NCI-H146 treated with DMSO at 0.1 percent for 48 hours (cell line): ENCODE measurements at regions not wholly inside any gene's neighbourhood (a gene's known extent, or its start where the extent isn't known, plus 50 kb on each side); places are given as distances from the start of the nearest gene placed in this dataset.

Experiments
- DNase-seq: peaks from one replicate; lab custom pipeline; 2025; ENCODE audit not compliant: unreplicated experiment; lab: John Stamatoyannopoulos, UW

- DNase-seq: no peak
These were observed 300.4 kb upstream of the B3GAT1 start for GRCh38 chr11:134712228-134713145.

GRCh38 chr11:134711588-134711987 is 299.5 kb upstream of the B3GAT1 start:
- no peak for DNase-seq

GRCh38 chr11:134710861-134711407 is 298.9 kb upstream of the B3GAT1 start:
- DNase-seq: no peak

GRCh38 chr11:134705858-134706257 is 293.8 kb upstream of the B3GAT1 start:
- no peak for DNase-seq

- DNase-seq: no peak
These were observed 290.8 kb upstream of the B3GAT1 start for GRCh38 chr11:134702827-134703226.

- DNase-seq: no peak
These were observed 289.6 kb upstream of the B3GAT1 start for GRCh38 chr11:134701564-134702165.

- DNase-seq: no peak
These were observed 288.1 kb upstream of the B3GAT1 start for GRCh38 chr11:134700101-134700640.

- no peak for DNase-seq
These were observed 284.4 kb upstream of the B3GAT1 start for GRCh38 chr11:134696455-134696854.

- DNase-seq: no peak
These were observed 279.9 kb upstream of the B3GAT1 start for GRCh38 chr11:134691985-134692384.

GRCh38 chr11:134691295-134691873 is 279.3 kb upstream of the B3GAT1 start:
- DNase-seq: no peak

GRCh38 chr11:134689886-134690285 is 277.8 kb upstream of the B3GAT1 start:
- DNase-seq: no peak

- no peak for DNase-seq
These were observed 275.5 kb upstream of the B3GAT1 start for GRCh38 chr11:134687548-134687947.

GRCh38 chr11:134686460-134687061 is 274.5 kb upstream of the B3GAT1 start:
- no peak for DNase-seq

GRCh38 chr11:134685793-134686380 is 273.8 kb upstream of the B3GAT1 start:
- no peak for DNase-seq

- DNase-seq: no peak
These were observed 272.5 kb upstream of the B3GAT1 start for GRCh38 chr11:134684576-134684975.

GRCh38 chr11:134683860-134684259 is 271.8 kb upstream of the B3GAT1 start:
- DNase-seq: no peak

GRCh38 chr11:134682577-134682976 is 270.5 kb upstream of the B3GAT1 start:
- DNase-seq: no peak

- no peak for DNase-seq
These were observed 267.6 kb upstream of the B3GAT1 start for GRCh38 chr11:134679592-134679991.

GRCh38 chr11:134678744-134679143 is 266.7 kb upstream of the B3GAT1 start:
- DNase-seq: no peak

GRCh38 chr11:134677891-134678551 is 266.0 kb upstream of the B3GAT1 start:
- no peak for DNase-seq
